ENCODE measurements at regions not wholly inside any gene's neighbourhood (a gene's known extent, or its start where the extent isn't known, plus 50 kb on each side); places are given as distances from the start of the nearest gene placed in this dataset.

DNA sequence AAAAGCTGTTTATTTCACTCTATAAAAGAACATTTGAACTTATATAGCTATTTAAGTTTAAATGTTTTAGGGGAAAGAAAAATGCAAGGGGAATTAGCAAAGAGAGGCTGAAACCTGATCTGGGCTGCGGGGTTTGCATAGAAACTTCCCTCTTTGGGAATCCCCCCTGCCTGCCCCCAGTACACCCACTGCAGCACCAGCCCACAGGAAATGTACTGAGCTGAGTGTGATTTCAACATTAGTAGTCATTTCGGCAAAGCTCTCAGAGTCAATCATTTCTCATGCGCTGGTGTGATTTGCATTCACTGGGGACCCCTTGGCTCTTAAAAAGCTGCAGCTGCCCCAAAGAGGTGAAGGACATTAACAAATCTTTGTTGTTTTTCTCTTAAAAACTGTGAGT is 859.4 kb downstream of the MAFB start:
- H3K36me3 ChIP-seq (ENCODE audit: control insufficient read depth, insufficient read depth, low read length), result no peaks in the 10 kb centered on the region
- DNase-seq (ENCODE audit: low read depth), result no peak
- no peaks in the 10 kb centered on the region for H3K27me3 ChIP-seq (ENCODE audit: control insufficient read depth, insufficient read depth, low read length)
- TF ChIP-seq, protein P1, sequence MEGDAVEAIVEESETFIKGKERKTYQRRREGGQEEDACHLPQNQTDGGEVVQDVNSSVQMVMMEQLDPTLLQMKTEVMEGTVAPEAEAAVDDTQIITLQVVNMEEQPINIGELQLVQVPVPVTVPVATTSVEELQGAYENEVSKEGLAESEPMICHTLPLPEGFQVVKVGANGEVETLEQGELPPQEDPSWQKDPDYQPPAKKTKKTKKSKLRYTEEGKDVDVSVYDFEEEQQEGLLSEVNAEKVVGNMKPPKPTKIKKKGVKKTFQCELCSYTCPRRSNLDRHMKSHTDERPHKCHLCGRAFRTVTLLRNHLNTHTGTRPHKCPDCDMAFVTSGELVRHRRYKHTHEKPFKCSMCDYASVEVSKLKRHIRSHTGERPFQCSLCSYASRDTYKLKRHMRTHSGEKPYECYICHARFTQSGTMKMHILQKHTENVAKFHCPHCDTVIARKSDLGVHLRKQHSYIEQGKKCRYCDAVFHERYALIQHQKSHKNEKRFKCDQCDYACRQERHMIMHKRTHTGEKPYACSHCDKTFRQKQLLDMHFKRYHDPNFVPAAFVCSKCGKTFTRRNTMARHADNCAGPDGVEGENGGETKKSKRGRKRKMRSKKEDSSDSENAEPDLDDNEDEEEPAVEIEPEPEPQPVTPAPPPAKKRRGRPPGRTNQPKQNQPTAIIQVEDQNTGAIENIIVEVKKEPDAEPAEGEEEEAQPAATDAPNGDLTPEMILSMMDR (IDR thresholded peaks at IDR 0.05; ENCODE audit: insufficient read depth, low read length, poor library complexity, severe bottlenecking), result no peak
- H3K4me3 ChIP-seq (ENCODE audit: low read depth, low read length), result no peak overlapping the region

DNA sequence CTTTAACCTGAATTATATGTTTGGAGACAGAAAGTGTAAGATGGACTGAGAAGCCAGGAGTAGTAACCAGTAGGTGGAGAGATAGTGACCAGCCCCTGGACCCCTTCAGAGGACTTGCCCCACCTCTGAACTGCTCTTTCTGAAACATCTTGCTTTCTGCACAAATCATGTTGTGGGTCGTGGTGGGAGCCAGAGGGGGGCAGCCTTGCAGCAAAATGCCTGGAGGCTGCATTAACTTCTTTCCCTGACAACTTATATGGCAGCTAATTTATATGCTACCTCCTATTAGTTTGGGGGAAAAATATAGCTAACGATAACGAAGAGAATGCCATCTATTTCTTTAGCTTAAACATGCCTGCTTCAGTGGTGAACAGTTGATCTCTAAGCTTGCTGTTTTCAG is 859.8 kb downstream of the MAFB start:
- H3K36me3 ChIP-seq (ENCODE audit: control insufficient read depth, insufficient read depth, low read length), result no peaks in the 10 kb centered on the region
- TF ChIP-seq, protein P1 (IDR thresholded peaks at IDR 0.05; ENCODE audit: insufficient read depth, low read length, poor library complexity, severe bottlenecking), result peak; percentile 58
- no peak overlapping the region for H3K4me3 ChIP-seq (ENCODE audit: low read depth, low read length)
- H3K27me3 ChIP-seq (ENCODE audit: control insufficient read depth, insufficient read depth, low read length), result no peaks in the 10 kb centered on the region
- no peak for DNase-seq (ENCODE audit: low read depth)

DNA sequence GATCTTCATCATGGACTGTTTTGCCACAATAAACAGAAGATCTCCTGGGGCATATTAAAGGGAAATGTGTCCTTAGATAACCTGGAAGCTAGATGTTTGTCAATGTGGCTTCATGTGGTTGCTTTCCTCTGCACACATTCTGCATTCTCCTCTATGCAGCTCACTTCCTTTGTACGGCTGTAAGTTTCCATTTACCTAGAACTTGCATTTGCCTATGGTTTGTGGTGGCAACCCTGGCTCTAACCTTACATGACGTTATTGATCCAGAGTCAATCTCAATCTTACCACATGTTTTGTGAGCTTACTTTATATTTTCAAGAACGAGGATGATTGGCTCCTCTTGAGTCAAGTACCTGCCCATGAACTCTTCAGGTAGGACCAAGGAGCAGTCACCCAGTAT is 863.1 kb downstream of the MAFB start:
- DNase-seq (ENCODE audit: low read depth), result no peak
- H3K27me3 ChIP-seq (ENCODE audit: control insufficient read depth, insufficient read depth, low read length), result no peaks in the 10 kb centered on the region
- TF ChIP-seq, protein P1 (IDR thresholded peaks at IDR 0.05; ENCODE audit: insufficient read depth, low read length, poor library complexity, severe bottlenecking), result no peak
- H3K36me3 ChIP-seq (ENCODE audit: control insufficient read depth, insufficient read depth, low read length), result no peaks in the 10 kb centered on the region
- H3K4me3 ChIP-seq (ENCODE audit: low read depth, low read length), result no peak overlapping the region

DNA sequence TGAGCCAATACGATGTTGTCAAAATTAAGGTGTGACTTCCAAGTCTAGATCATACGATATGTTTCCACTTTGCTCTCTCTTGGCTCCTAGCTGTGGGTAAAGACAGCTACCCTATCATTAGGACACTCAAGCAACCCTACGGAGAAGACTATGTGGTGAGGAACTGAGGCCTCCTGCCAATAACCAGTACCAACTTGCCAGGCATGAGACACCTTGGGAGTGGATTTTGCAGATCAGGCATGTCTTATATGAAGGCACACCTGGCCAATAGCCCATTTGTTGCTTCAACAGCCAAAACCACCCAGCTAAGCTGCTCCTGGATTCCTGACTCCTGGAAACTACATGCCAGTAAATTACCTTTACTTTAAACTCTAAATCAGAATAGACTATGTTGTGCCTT is 863.4 kb downstream of the DHX35 start:
- DNase-seq (ENCODE audit: low read depth), result no peak
- H3K4me3 ChIP-seq (ENCODE audit: low read depth, low read length), result no peak overlapping the region
- no peaks in the 10 kb centered on the region for H3K27me3 ChIP-seq (ENCODE audit: control insufficient read depth, insufficient read depth, low read length)
- no peaks in the 10 kb centered on the region for H3K36me3 ChIP-seq (ENCODE audit: control insufficient read depth, insufficient read depth, low read length)
- TF ChIP-seq, protein P1 (IDR thresholded peaks at IDR 0.05; ENCODE audit: insufficient read depth, low read length, poor library complexity, severe bottlenecking), result no peak

DNA sequence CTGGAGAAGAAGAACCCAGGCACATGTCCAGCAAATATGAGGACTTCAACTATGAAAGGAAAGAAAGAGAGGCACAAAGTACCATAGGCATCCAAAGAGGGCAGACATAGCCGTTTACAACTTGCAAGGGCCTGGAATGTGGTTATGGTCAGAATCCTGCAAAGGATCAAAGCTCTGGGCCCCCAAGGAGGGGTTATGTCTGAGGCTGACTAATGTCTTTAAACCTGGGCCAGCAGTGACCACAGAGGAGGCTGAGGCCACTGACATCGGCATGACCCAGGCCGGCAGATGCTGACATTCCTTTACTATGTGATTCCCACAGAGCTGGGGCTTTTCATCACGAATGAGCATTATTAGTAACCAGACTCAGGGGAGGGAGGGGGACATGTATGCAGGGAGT is 861.1 kb downstream of the DHX35 start:
- no peak overlapping the region for H3K4me3 ChIP-seq (ENCODE audit: low read depth, low read length)
- H3K27me3 ChIP-seq (ENCODE audit: control insufficient read depth, insufficient read depth, low read length), result no peaks in the 10 kb centered on the region
- H3K36me3 ChIP-seq (ENCODE audit: control insufficient read depth, insufficient read depth, low read length), result no peaks in the 10 kb centered on the region
- DNase-seq (ENCODE audit: low read depth), result peak; percentile 56
- TF ChIP-seq, protein P1 (IDR thresholded peaks at IDR 0.05; ENCODE audit: insufficient read depth, low read length, poor library complexity, severe bottlenecking), result no peak

DNA sequence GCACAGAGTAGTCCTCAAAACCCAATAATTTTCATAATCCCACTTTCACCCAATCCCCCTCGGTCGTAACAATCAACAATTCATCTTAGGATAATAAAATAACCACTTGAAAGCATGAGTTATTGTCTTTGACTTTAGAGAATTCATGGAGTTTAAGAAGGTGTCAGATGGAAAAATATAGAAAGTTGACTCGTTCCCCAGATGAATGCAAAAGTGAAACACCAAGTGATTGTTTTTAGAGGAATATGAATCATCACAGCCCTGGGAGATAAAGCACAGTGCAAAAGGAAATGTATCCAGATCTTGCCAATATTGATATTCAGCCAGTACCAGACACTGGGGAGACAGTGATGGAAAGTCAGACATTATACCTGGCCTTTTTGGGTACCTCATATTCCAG is 860.5 kb downstream of the DHX35 start:
- H3K27me3 ChIP-seq (ENCODE audit: control insufficient read depth, insufficient read depth, low read length), result no peaks in the 10 kb centered on the region
- DNase-seq (ENCODE audit: low read depth), result no peak
- no peak overlapping the region for H3K4me3 ChIP-seq (ENCODE audit: low read depth, low read length)
- TF ChIP-seq, protein P1 (IDR thresholded peaks at IDR 0.05; ENCODE audit: insufficient read depth, low read length, poor library complexity, severe bottlenecking), result no peak
- H3K36me3 ChIP-seq (ENCODE audit: control insufficient read depth, insufficient read depth, low read length), result no peaks in the 10 kb centered on the region

Measured in kidney epithelial cell (primary cell).